ENCODE measurements at regions not wholly inside any gene's neighbourhood (a gene's known extent, or its start where the extent isn't known, plus 50 kb on each side); places are given as distances from the start of the nearest gene placed in this dataset.

DNA sequence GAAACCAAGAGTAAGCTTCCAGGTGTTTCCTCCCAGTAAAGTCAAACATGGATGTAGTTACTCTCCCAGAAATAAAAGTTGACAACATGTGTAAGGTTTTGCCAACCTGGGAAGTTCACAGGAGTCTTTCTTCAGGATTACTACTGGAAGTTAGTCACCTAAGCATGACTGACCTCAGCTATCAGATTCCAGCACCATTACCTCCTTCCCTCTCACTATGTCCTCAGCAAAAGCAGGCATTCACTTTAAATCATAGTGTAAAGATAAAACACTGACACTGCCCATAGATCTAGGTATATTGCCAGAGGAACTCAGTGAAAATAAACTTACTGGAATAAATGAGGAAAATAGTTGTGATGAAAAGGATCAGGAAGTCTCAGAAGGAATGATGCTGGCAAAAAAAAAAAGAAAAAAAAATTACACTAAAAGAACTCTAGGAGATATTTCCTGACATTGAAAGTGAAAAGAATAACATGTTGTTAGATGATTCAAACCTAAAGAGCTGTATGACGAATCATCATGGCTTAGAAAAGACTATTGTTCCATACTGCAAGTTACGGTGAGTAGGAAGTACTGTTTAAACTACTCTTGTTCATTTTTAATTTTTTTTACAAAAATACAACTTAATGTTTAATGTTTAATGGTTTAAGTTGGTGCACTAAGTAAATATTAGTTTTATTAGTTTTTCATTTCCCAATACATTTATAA is 484.5 kb upstream of the ZNF804A start:
- TF ChIP-seq TAF1 (IDR thresholded peaks at IDR 0.05; ENCODE audit: low read depth) (no peak), SMC3 (conservative IDR thresholded peaks at IDR 0.05; ENCODE audit: poor library complexity) (no peak)
- TF ChIP-seq, protein P1, sequence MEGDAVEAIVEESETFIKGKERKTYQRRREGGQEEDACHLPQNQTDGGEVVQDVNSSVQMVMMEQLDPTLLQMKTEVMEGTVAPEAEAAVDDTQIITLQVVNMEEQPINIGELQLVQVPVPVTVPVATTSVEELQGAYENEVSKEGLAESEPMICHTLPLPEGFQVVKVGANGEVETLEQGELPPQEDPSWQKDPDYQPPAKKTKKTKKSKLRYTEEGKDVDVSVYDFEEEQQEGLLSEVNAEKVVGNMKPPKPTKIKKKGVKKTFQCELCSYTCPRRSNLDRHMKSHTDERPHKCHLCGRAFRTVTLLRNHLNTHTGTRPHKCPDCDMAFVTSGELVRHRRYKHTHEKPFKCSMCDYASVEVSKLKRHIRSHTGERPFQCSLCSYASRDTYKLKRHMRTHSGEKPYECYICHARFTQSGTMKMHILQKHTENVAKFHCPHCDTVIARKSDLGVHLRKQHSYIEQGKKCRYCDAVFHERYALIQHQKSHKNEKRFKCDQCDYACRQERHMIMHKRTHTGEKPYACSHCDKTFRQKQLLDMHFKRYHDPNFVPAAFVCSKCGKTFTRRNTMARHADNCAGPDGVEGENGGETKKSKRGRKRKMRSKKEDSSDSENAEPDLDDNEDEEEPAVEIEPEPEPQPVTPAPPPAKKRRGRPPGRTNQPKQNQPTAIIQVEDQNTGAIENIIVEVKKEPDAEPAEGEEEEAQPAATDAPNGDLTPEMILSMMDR (IDR thresholded peaks at IDR 0.05; ENCODE audit: poor library complexity, severe bottlenecking), result no peak
- TF ChIP-seq, protein P2, sequence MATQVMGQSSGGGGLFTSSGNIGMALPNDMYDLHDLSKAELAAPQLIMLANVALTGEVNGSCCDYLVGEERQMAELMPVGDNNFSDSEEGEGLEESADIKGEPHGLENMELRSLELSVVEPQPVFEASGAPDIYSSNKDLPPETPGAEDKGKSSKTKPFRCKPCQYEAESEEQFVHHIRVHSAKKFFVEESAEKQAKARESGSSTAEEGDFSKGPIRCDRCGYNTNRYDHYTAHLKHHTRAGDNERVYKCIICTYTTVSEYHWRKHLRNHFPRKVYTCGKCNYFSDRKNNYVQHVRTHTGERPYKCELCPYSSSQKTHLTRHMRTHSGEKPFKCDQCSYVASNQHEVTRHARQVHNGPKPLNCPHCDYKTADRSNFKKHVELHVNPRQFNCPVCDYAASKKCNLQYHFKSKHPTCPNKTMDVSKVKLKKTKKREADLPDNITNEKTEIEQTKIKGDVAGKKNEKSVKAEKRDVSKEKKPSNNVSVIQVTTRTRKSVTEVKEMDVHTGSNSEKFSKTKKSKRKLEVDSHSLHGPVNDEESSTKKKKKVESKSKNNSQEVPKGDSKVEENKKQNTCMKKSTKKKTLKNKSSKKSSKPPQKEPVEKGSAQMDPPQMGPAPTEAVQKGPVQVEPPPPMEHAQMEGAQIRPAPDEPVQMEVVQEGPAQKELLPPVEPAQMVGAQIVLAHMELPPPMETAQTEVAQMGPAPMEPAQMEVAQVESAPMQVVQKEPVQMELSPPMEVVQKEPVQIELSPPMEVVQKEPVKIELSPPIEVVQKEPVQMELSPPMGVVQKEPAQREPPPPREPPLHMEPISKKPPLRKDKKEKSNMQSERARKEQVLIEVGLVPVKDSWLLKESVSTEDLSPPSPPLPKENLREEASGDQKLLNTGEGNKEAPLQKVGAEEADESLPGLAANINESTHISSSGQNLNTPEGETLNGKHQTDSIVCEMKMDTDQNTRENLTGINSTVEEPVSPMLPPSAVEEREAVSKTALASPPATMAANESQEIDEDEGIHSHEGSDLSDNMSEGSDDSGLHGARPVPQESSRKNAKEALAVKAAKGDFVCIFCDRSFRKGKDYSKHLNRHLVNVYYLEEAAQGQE (IDR thresholded peaks at IDR 0.05; ENCODE audit: borderline replicate concordance), result no peak
